H1 (cell line): ENCODE measurements at regions not wholly inside any gene's neighbourhood (a gene's known extent, or its start where the extent isn't known, plus 50 kb on each side); places are given as distances from the start of the nearest gene placed in this dataset.

Source experiments
- CTCF ChIA-PET: fragments of 300-600 bp; sonication (Branson Sonifier 250); formaldehyde crosslinking; loops from one replicate; lab custom pipeline; 2021; ENCODE audit not compliant: partially characterized antibody; lab: Charles Lee
- POLR2A ChIA-PET: fragments of 300-600 bp; sonication (Branson Sonifier 250); formaldehyde crosslinking; loops from one replicate; lab custom pipeline; 2021; ENCODE audit warnings: inconsistent platforms; ENCODE audit not compliant: partially characterized antibody; lab: Charles Lee
- DNase-seq, 2 experiments: peaks; one replicate each; pipeline versions ENCODE4 v3.0.0 to v3.0.0-alpha.2; 2010 to 2022; ENCODE audit warnings: low spot score in 2 of 2, low read depth in 1 of 2, mixed read lengths in 1 of 2
- FAIRE-seq: peaks from 2 replicates; lab custom pipeline; 2011; peaks lifted over from hg19 to GRCh38; lab: Jason Lieb, UNC
- H2AFZ ChIP-seq: 2 replicates; pipeline ENCODE4 v1.8.1; 2012; ENCODE audit warnings: low read length, inconsistent platforms
- H2AK5ac ChIP-seq: 2 replicates; pipeline ENCODE4 v1.6.1; 2013; ENCODE audit warnings: low read depth, low read length
- H2BK120ac ChIP-seq: replicated peaks from 2 replicates; pipeline ENCODE3; 2013; ENCODE audit warnings: low read depth, low read length, inconsistent platforms
- H2BK12ac ChIP-seq: 2 replicates; pipeline ENCODE4 v1.6.1; 2013; ENCODE audit warnings: low read depth, low read length
- H2BK15ac ChIP-seq: 2 replicates; pipeline ENCODE4 v1.6.1; 2013; ENCODE audit warnings: low read length
- H2BK20ac ChIP-seq: 2 replicates; pipeline ENCODE4 v1.6.1; 2013; ENCODE audit warnings: low read length
- H2BK5ac ChIP-seq: 2 replicates; pipeline ENCODE4 v1.6.1; 2013; ENCODE audit warnings: low read depth, low read length
- H3K14ac ChIP-seq: 2 replicates; pipeline ENCODE4 v1.6.1; 2013; ENCODE audit warnings: inconsistent platforms; ENCODE audit not compliant: insufficient read length
- H3K18ac ChIP-seq: 2 replicates; pipeline ENCODE4 v1.6.1; 2013; ENCODE audit warnings: low read length; ENCODE audit errors: extremely low read depth
- H3K23ac ChIP-seq: 2 replicates; pipeline ENCODE4 v1.6.1; 2013; ENCODE audit warnings: inconsistent platforms; ENCODE audit not compliant: insufficient read length
- H3K23me2 ChIP-seq: 2 replicates; pipeline ENCODE4 v1.6.1; 2013; ENCODE audit warnings: low read depth, low read length
- H3K27ac ChIP-seq: 2 replicates; pipeline ENCODE4 v1.6.1; 2011; ENCODE audit warnings: low read depth, low read length, inconsistent platforms
- H3K27me3 ChIP-seq, 4 experiments: replicated peaks in 1 of 4; 1 replicate in 1 of 4; 2 replicates in 3 of 4; pipeline versions ENCODE4 v1.6.1 to v1.8.1; 2011 to 2013; ENCODE audit warnings: low read length in 3 of 4, mild to moderate bottlenecking in 3 of 4, inconsistent platforms in 2 of 4, mixed read lengths in 2 of 4, moderate library complexity in 1 of 4; ENCODE audit not compliant: control insufficient read depth in 3 of 4, insufficient read depth in 3 of 4; ENCODE audit errors: extremely low read depth in 1 of 4
- H3K36me3 ChIP-seq, 4 experiments: 2 replicates each; pipeline versions ENCODE4 v1.6.1 to v1.8.1; 2011 to 2013; ENCODE audit warnings: mild to moderate bottlenecking in 4 of 4, low read length in 3 of 4, moderate library complexity in 2 of 4, control low read depth in 1 of 4, inconsistent platforms in 1 of 4; ENCODE audit not compliant: insufficient read depth in 4 of 4, control insufficient read depth in 2 of 4
- H3K4ac ChIP-seq: replicated peaks from 2 replicates; pipeline ENCODE3; 2013; ENCODE audit warnings: low read length, low read depth, mixed read lengths, inconsistent platforms; ENCODE audit not compliant: insufficient read length
- H3K4me1 ChIP-seq, 4 experiments: replicated peaks in 1 of 4; 1 replicate in 1 of 4; 2 replicates in 3 of 4; pipeline versions ENCODE4 v1.6.1 to v1.8.1; 2011 to 2013; ENCODE audit warnings: low read length in 3 of 4, inconsistent platforms in 2 of 4, mixed read lengths in 1 of 4; ENCODE audit not compliant: insufficient read depth in 4 of 4, control insufficient read depth in 3 of 4
- H3K4me2 ChIP-seq, 2 experiments: 2 replicates each; pipeline versions ENCODE4 v1.6.1 to v1.8.1; 2011 to 2013; ENCODE audit warnings: low read depth in 2 of 2, low read length in 2 of 2, control low read depth in 1 of 2, inconsistent platforms in 1 of 2, mild to moderate bottlenecking in 1 of 2; ENCODE audit not compliant: insufficient read depth in 1 of 2
- H3K4me3 ChIP-seq, 4 experiments: fragments of 200-600, 300-600 bp in 1 of 4; sonication (generic), shearing (Covaris generic), sonication (Bioruptor Twin) in 1 of 4; 2 replicates each; pipeline versions ENCODE4 v1.5.1 to v1.8.1; 2011 to 2016; ENCODE audit warnings: low read length in 4 of 4, low read depth in 3 of 4, control low read depth in 2 of 4, inconsistent platforms in 2 of 4, mild to moderate bottlenecking in 2 of 4, mixed read lengths in 1 of 4, moderate library complexity in 1 of 4; ENCODE audit not compliant: insufficient read depth in 2 of 4; ENCODE audit errors: extremely low read depth in 1 of 4
- H3K56ac ChIP-seq: replicated peaks from 2 replicates; pipeline ENCODE3; 2013; ENCODE audit warnings: low read depth, mild to moderate bottlenecking, mixed read lengths, low read length, inconsistent platforms; ENCODE audit not compliant: insufficient read length
- H3K79me1 ChIP-seq: 2 replicates; pipeline ENCODE4 v1.6.1; 2013; ENCODE audit warnings: low read depth, low read length, control low read depth
- H3K79me2 ChIP-seq, 2 experiments: 2 replicates each; pipeline versions ENCODE4 v1.6.1 to v1.8.1; 2012 to 2013; ENCODE audit warnings: low read length in 2 of 2, mild to moderate bottlenecking in 2 of 2, inconsistent platforms in 1 of 2; ENCODE audit not compliant: insufficient read depth in 2 of 2, control insufficient read depth in 1 of 2
- H3K9ac ChIP-seq, 4 experiments: replicated peaks in 1 of 4; 1 replicate in 1 of 4; 2 replicates in 3 of 4; pipeline versions ENCODE4 v1.6.1 to v1.8.1; 2011 to 2013; ENCODE audit warnings: low read depth in 3 of 4, low read length in 3 of 4, control low read depth in 2 of 4, mild to moderate bottlenecking in 2 of 4, moderate library complexity in 2 of 4, inconsistent platforms in 1 of 4; ENCODE audit errors: extremely low read depth in 1 of 4
- H3K9me3 ChIP-seq, 2 experiments: 2 replicates each; pipeline versions ENCODE4 v1.6.1 to v1.8.1; 2012 to 2013; ENCODE audit warnings: mild to moderate bottlenecking in 2 of 2, moderate library complexity in 2 of 2, control low read depth in 1 of 2, inconsistent platforms in 1 of 2, low read depth in 1 of 2, low read length in 1 of 2, mixed read lengths in 1 of 2; ENCODE audit not compliant: insufficient read depth in 2 of 2
- H4K20me1 ChIP-seq, 2 experiments: replicated peaks in 1 of 2; 2 replicates each; pipeline versions ENCODE3 to v1.8.1; 2011 to 2013; ENCODE audit warnings: inconsistent platforms in 2 of 2, low read length in 2 of 2, mild to moderate bottlenecking in 1 of 2; ENCODE audit not compliant: insufficient read depth in 2 of 2, control insufficient read depth in 1 of 2
- H4K5ac ChIP-seq: 2 replicates; pipeline ENCODE4 v1.6.1; 2013; ENCODE audit warnings: low read length, low read depth, mixed read lengths, inconsistent platforms; ENCODE audit not compliant: insufficient read length
- H4K8ac ChIP-seq: 2 replicates; pipeline ENCODE4 v1.8.0; 2013; ENCODE audit warnings: mild to moderate bottlenecking, moderate library complexity, low read length, inconsistent platforms; ENCODE audit not compliant: insufficient read depth; ENCODE audit errors: extremely low read depth
- H4K91ac ChIP-seq: replicated peaks from 2 replicates; pipeline ENCODE3; 2013; ENCODE audit warnings: low read length, mixed read lengths, inconsistent platforms; ENCODE audit not compliant: insufficient read length
- RAD21 ChIP-seq, 2 experiments: IDR thresholded peaks in 1 of 2; conservative IDR thresholded peaks in 1 of 2; 2 replicates each; pipeline ENCODE4 v1.6.1; 2011; ENCODE audit warnings: low read depth in 2 of 2, low read length in 2 of 2, improper control_type of control experiment in 1 of 2, inconsistent platforms in 1 of 2, mild to moderate bottlenecking in 1 of 2, moderate library complexity in 1 of 2
- SIX5 ChIP-seq: IDR thresholded peaks from 2 replicates; pipeline ENCODE4 v1.6.1; 2011; ENCODE audit warnings: mild to moderate bottlenecking, low read depth, low read length
- WGBS, 2 experiments: shearing (Covaris generic) in 1 of 2; methylation state at CpG; one replicate each; pipeline versions ENCODE4 v1.1.6 to v1.1.7; 2013 to 2015; ENCODE audit warnings: low lambda C conversion rate in 2 of 2, mixed read lengths in 2 of 2, inconsistent platforms in 1 of 2, low coverage in 1 of 2, missing lambda C conversion rate in 1 of 2; ENCODE audit not compliant: insufficient replicate concordance in 2 of 2, insufficient coverage in 1 of 2, insufficient read length in 1 of 2; ENCODE audit errors: extremely low coverage in 1 of 2, missing lambda C conversion rate in 1 of 2; 5-methylcytosine and 5-hydroxymethylcytosine counted together
- TF ChIP-seq, protein P1 (sequence below), 3 experiments: IDR thresholded peaks; 1 replicate in 2 of 3; 2 replicates in 1 of 3; pipeline versions ENCODE4 v1.5.1 to v1.6.1; 2011; ENCODE audit warnings: low read length in 3 of 3, mild to moderate bottlenecking in 3 of 3, inconsistent platforms in 2 of 3, low read depth in 1 of 3, moderate library complexity in 1 of 3; ENCODE audit not compliant: insufficient read depth in 1 of 3; ENCODE audit errors: control extremely low read depth in 1 of 3

DNA sequence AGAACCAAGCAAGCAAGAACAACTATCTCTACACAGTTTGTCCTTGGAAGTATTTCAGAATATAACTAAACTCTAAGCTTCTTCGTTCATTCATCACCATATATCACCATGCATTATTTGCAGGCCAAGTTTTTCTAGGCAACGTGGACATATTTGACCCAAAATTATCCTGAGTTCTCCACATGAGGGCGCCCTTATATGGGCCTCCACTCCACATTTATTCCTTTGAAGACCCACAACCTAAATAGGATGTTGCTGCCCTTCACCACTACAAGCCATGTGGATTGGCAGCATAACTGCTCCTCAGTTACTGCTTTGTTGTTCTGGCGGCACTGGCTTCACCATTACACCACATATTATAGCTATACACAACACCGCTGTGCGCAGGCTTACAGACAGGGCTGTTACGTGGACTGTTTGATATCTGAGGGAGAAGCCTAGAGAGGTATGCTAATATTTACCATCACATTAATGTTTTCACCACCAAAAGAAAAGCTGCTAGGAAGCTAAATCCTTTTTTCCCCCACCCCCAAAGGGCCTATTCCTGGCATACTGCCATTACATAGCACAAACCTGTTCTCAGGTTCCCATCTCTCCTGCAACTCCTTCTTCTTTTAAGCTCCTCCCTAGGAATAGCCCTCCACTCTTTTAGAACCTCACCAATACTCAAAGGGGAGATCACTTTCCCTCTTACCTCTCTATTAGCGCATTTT lies 411.7 kb downstream of the C6orf118 start:
- Histone ChIP-seq H3K18ac (no peak overlapping the region), H4K91ac (no peak overlapping the region), H3K23ac (no peak overlapping the region), H3K36me3 (no peaks in the 10 kb centered on the region), H3K4me2 (no peak overlapping the region), H3K56ac (no peak overlapping the region), H3K23me2 (peaks cover 2% of the 10 kb centered on the region; the same call in 1 of the 2 replicates), H3K9ac (no peak overlapping the region), H3K79me1 (no peaks in the 10 kb centered on the region), H3K27ac (no peak overlapping the region), H2BK20ac (no peak overlapping the region), H2BK5ac (no peak overlapping the region), H3K4me1 (no peaks in the 10 kb centered on the region), H2BK12ac (no peak overlapping the region), H4K20me1 (no peaks in the 10 kb centered on the region), H2BK120ac (no peak overlapping the region), H2AFZ (peak overlapping the region; percentile 73), H4K5ac (no peak overlapping the region), H4K8ac (no peak overlapping the region), H3K4me3 (no peak overlapping the region), H3K9me3 (peaks cover 0 to 4% of the 10 kb centered on the region in 2 experiments; a peak in 1 of 4 replicates), H3K4ac (no peak overlapping the region), H3K27me3 (no peaks in the 10 kb centered on the region), H2AK5ac (no peak overlapping the region), H2BK15ac (no peak overlapping the region), H3K14ac (no peak overlapping the region), H3K79me2 (no peaks in the 10 kb centered on the region)
- WGBS, 2 experiments: 78% methylated on average over 8 of the region's 8 CpGs; no CpG with 5 or more reads in 1 of the 2 experiments
- DNase-seq (peak in 1 of 2 experiments; percentile 5), FAIRE-seq (no peak)
- ChIA-PET CTCF (interaction anchor here (0.8 to 2.4 kb wide), 13 partner anchors 9 to 775 kb away, joined by 3 to 8 read pairs (median 4); no protein-coding TSS in a partner anchor), POLR2A (no interaction called here)
- TF ChIP-seq, protein P1, sequence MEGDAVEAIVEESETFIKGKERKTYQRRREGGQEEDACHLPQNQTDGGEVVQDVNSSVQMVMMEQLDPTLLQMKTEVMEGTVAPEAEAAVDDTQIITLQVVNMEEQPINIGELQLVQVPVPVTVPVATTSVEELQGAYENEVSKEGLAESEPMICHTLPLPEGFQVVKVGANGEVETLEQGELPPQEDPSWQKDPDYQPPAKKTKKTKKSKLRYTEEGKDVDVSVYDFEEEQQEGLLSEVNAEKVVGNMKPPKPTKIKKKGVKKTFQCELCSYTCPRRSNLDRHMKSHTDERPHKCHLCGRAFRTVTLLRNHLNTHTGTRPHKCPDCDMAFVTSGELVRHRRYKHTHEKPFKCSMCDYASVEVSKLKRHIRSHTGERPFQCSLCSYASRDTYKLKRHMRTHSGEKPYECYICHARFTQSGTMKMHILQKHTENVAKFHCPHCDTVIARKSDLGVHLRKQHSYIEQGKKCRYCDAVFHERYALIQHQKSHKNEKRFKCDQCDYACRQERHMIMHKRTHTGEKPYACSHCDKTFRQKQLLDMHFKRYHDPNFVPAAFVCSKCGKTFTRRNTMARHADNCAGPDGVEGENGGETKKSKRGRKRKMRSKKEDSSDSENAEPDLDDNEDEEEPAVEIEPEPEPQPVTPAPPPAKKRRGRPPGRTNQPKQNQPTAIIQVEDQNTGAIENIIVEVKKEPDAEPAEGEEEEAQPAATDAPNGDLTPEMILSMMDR (IDR thresholded peaks at IDR 0.05; ENCODE audit: control extremely low read depth in 1 of 3, insufficient read depth in 1 of 3, low read depth in 1 of 3, low read length in 3 of 3): peak in 2 of 3 experiments; percentile 40 to 59; a peak in 3 of 4 replicates
- TF ChIP-seq RAD21 (IDR thresholded peaks at IDR 0.05 in 1 of 2, conservative IDR thresholded peaks at IDR 0.05 in 1 of 2; ENCODE audit: low read depth in 2 of 2, low read length in 2 of 2) (peak; percentile 57 to 64), SIX5 (no peak)
